Mesenchymal stem cell (in vitro differentiated cells and primary cell): ENCODE measurements at regions not wholly inside any gene's neighbourhood (a gene's known extent, or its start where the extent isn't known, plus 50 kb on each side); places are given as distances from the start of the nearest gene placed in this dataset.
"Not testable (repeated sequence)": the region's sequence is repeated elsewhere in the genome, so short reads cannot be mapped to it uniquely, and the experiment has no call there.

Experiments
- DNase-seq: peaks from one replicate; pipeline ENCODE4 v3.0.0-alpha.2; 2013
- H2AFZ ChIP-seq: one replicate; pipeline ENCODE4 v1.6.1; 2013; ENCODE audit warnings: low read depth, mild to moderate bottlenecking, control low read depth, inconsistent platforms, low read length, moderate library complexity
- H2AK5ac ChIP-seq: 2 replicates; pipeline ENCODE4 v1.6.1; 2013; ENCODE audit warnings: low read length, moderate library complexity, mild to moderate bottlenecking, inconsistent platforms; ENCODE audit not compliant: severe bottlenecking
- H2BK120ac ChIP-seq: one replicate; pipeline ENCODE4 v1.6.1; 2013; ENCODE audit warnings: low read depth, mild to moderate bottlenecking, inconsistent platforms, low read length, moderate library complexity
- H2BK12ac ChIP-seq, 2 experiments: one replicate each; pipeline ENCODE4 v1.6.1; 2013; ENCODE audit warnings: inconsistent platforms in 2 of 2, low read length in 2 of 2, mild to moderate bottlenecking in 2 of 2, moderate library complexity in 2 of 2, control low read depth in 1 of 2
- H2BK15ac ChIP-seq: one replicate; pipeline ENCODE4 v1.6.1; 2013; ENCODE audit warnings: mild to moderate bottlenecking, low read depth, inconsistent platforms; ENCODE audit not compliant: poor library complexity, severe bottlenecking
- H2BK5ac ChIP-seq: 2 replicates; pipeline ENCODE4 v1.6.1; 2013; ENCODE audit warnings: low read depth, mild to moderate bottlenecking, low read length, control low read depth, inconsistent platforms; ENCODE audit not compliant: poor library complexity, severe bottlenecking
- H3K14ac ChIP-seq, 2 experiments: one replicate each; pipeline ENCODE4 v1.6.1; 2013; ENCODE audit warnings: inconsistent platforms in 2 of 2, low read length in 2 of 2, control low read depth in 1 of 2, mild to moderate bottlenecking in 1 of 2, moderate library complexity in 1 of 2
- H3K18ac ChIP-seq, 2 experiments: one replicate each; pipeline ENCODE4 v1.6.1; 2013; ENCODE audit warnings: inconsistent platforms in 2 of 2, low read length in 2 of 2, control low read depth in 1 of 2, low read depth in 1 of 2, mild to moderate bottlenecking in 1 of 2
- H3K23ac ChIP-seq, 2 experiments: one replicate each; pipeline ENCODE4 v1.6.1; 2013; ENCODE audit warnings: inconsistent platforms in 2 of 2, low read length in 2 of 2, mild to moderate bottlenecking in 2 of 2, moderate library complexity in 2 of 2, control low read depth in 1 of 2
- H3K27ac ChIP-seq: 2 replicates; pipeline ENCODE4 v1.5.1; 2013; ENCODE audit warnings: mild to moderate bottlenecking, moderate library complexity, low read length, control low read depth, inconsistent platforms; ENCODE audit not compliant: poor library complexity, severe bottlenecking
- H3K27me3 ChIP-seq, 2 experiments: 2 replicates each; pipeline versions ENCODE4 v1.6.1 to v1.7.0; 2013; ENCODE audit warnings: low read length in 2 of 2, mild to moderate bottlenecking in 2 of 2, moderate library complexity in 2 of 2, control low read depth in 1 of 2, inconsistent platforms in 1 of 2; ENCODE audit not compliant: control insufficient read depth in 1 of 2, insufficient read depth in 1 of 2
- H3K36me3 ChIP-seq, 2 experiments: 2 replicates each; pipeline versions ENCODE4 v1.6.1 to v1.7.0; 2013; ENCODE audit warnings: low read length in 2 of 2, control low read depth in 1 of 2, inconsistent platforms in 1 of 2, low read depth in 1 of 2, mild to moderate bottlenecking in 1 of 2; ENCODE audit not compliant: insufficient read depth in 2 of 2, control insufficient read depth in 1 of 2
- H3K4ac ChIP-seq, 2 experiments: one replicate each; pipeline ENCODE4 v1.6.1; 2013; ENCODE audit warnings: inconsistent platforms in 2 of 2, low read length in 2 of 2, mild to moderate bottlenecking in 2 of 2, moderate library complexity in 2 of 2, control low read depth in 1 of 2, low read depth in 1 of 2
- H3K4me1 ChIP-seq: 2 replicates; pipeline ENCODE4 v1.6.1; 2013; ENCODE audit warnings: low read depth, low read length, control low read depth; ENCODE audit not compliant: control insufficient read depth, insufficient read depth
- H3K4me2 ChIP-seq: 2 replicates; pipeline ENCODE4 v1.6.1; 2013; ENCODE audit warnings: low read length, mild to moderate bottlenecking, inconsistent platforms; ENCODE audit not compliant: poor library complexity, severe bottlenecking
- H3K4me3 ChIP-seq, 2 experiments: 2 replicates each; pipeline versions ENCODE4 v1.5.1 to v1.7.0; 2013; ENCODE audit warnings: low read length in 2 of 2, mild to moderate bottlenecking in 2 of 2, control low read depth in 1 of 2, low read depth in 1 of 2; ENCODE audit not compliant: insufficient read depth in 1 of 2
- H3K79me1 ChIP-seq: replicated peaks from 2 replicates; pipeline ENCODE4 v1.6.1; 2013; ENCODE audit warnings: mild to moderate bottlenecking, control low read depth, low read length, inconsistent platforms; ENCODE audit not compliant: poor library complexity, severe bottlenecking
- H3K9ac ChIP-seq: 2 replicates; pipeline ENCODE4 v1.7.0; 2013; ENCODE audit warnings: mild to moderate bottlenecking, low read length, moderate library complexity
- H3K9me3 ChIP-seq: 2 replicates; pipeline ENCODE4 v1.7.0; 2013; ENCODE audit warnings: mild to moderate bottlenecking, low read length; ENCODE audit not compliant: control insufficient read depth
- H4K8ac ChIP-seq: one replicate; pipeline ENCODE4 v1.6.1; 2013; ENCODE audit warnings: inconsistent platforms, mild to moderate bottlenecking, low read length, moderate library complexity
- H4K91ac ChIP-seq: one replicate; pipeline ENCODE4 v1.6.1; 2013; ENCODE audit warnings: mild to moderate bottlenecking, low read length, inconsistent platforms
- WGBS: methylation state at CpG from one replicate; pipeline ENCODE4 v1.1.7; 2013; ENCODE audit warnings: mixed read lengths; 5-methylcytosine and 5-hydroxymethylcytosine counted together

GRCh38 chr18:14432371-14432770 is 111.0 kb downstream of the POTEC start:
- not testable (repeated sequence) for H3K4me2 ChIP-seq, H2BK12ac ChIP-seq, H3K27ac ChIP-seq, H4K8ac ChIP-seq, H4K91ac ChIP-seq, H3K9me3 ChIP-seq, H2BK120ac ChIP-seq, DNase-seq, H3K27me3 ChIP-seq, H2AFZ ChIP-seq, H2AK5ac ChIP-seq, H3K4me1 ChIP-seq, H3K14ac ChIP-seq, H3K9ac ChIP-seq, H3K4ac ChIP-seq, H3K4me3 ChIP-seq, H2BK15ac ChIP-seq, H3K36me3 ChIP-seq, H2BK5ac ChIP-seq, H3K18ac ChIP-seq, H3K79me1 ChIP-seq, H3K23ac ChIP-seq
- 91% methylated on average over 6 of the region's 10 CpGs for WGBS

GRCh38 chr18:14431031-14431521 is 112.3 kb downstream of the POTEC start:
- H3K79me1 ChIP-seq, H2BK5ac ChIP-seq, H2AFZ ChIP-seq, H3K23ac ChIP-seq, H3K4ac ChIP-seq, H3K27me3 ChIP-seq, H2BK15ac ChIP-seq, H3K27ac ChIP-seq, H3K14ac ChIP-seq, H2AK5ac ChIP-seq, H3K9me3 ChIP-seq, DNase-seq, H4K8ac ChIP-seq, H4K91ac ChIP-seq, H2BK120ac ChIP-seq, H2BK12ac ChIP-seq, H3K36me3 ChIP-seq, H3K18ac ChIP-seq, H3K4me2 ChIP-seq, H3K4me1 ChIP-seq: not testable (repeated sequence)
- Histone ChIP-seq H3K4me3 (peak overlapping the region in 1 of 2 experiments; percentile 77), H3K9ac (peak overlapping the region; percentile 41)
- WGBS = 94% methylated on average over 41 of the region's 46 CpGs

GRCh38 chr18:14415806-14416205 is 127.6 kb downstream of the POTEC start:
- H4K91ac ChIP-seq, H3K4me3 ChIP-seq, H4K8ac ChIP-seq, H2BK12ac ChIP-seq, H3K79me1 ChIP-seq, H3K27ac ChIP-seq, H3K9ac ChIP-seq, H3K4me1 ChIP-seq, H3K4ac ChIP-seq, H3K14ac ChIP-seq, H2BK15ac ChIP-seq, H3K36me3 ChIP-seq, H3K4me2 ChIP-seq, H2AFZ ChIP-seq, H2AK5ac ChIP-seq, H2BK5ac ChIP-seq, H3K23ac ChIP-seq, H3K9me3 ChIP-seq, H2BK120ac ChIP-seq, DNase-seq, H3K18ac ChIP-seq, H3K27me3 ChIP-seq: not testable (repeated sequence)
- WGBS = 24% methylated on average over 6 of the region's 8 CpGs

- H4K91ac ChIP-seq, DNase-seq, H2AFZ ChIP-seq, H3K4ac ChIP-seq, H3K79me1 ChIP-seq, H3K4me1 ChIP-seq, H2BK12ac ChIP-seq, H2BK120ac ChIP-seq, H3K18ac ChIP-seq, H2BK5ac ChIP-seq, H3K27ac ChIP-seq, H3K36me3 ChIP-seq, H3K14ac ChIP-seq, H2AK5ac ChIP-seq, H3K27me3 ChIP-seq, H3K9ac ChIP-seq, H3K9me3 ChIP-seq, H3K4me3 ChIP-seq, H4K8ac ChIP-seq, H3K23ac ChIP-seq, H3K4me2 ChIP-seq, H2BK15ac ChIP-seq: not testable (repeated sequence)
- WGBS = 79% methylated on average over 2 of the region's 6 CpGs
Measured at GRCh38 chr18:14415399-14415798, 128.0 kb downstream of the POTEC start.
